ENCODE measurements at regions not wholly inside any gene's neighbourhood (a gene's known extent, or its start where the extent isn't known, plus 50 kb on each side); places are given as distances from the start of the nearest gene placed in this dataset.

- Histone ChIP-seq H3K27ac (no peak overlapping the region), H3K4me3 (no peak overlapping the region), H3K27me3 (no peaks in the 10 kb centered on the region), H3K36me3 (no peaks in the 10 kb centered on the region), H3K9me3 (no peaks in the 10 kb centered on the region), H3K4me1 (no peaks in the 10 kb centered on the region)
- no peak for TF ChIP-seq POLR2A (IDR thresholded peaks at IDR 0.05)
- TF ChIP-seq CTCF (IDR thresholded peaks at IDR 0.05) = no peak
- DNase-seq = no peak
- intact Hi-C loops (cut with DNase I; ENCODE audit: low total_unique reads) = no loop called here
Measured at GRCh38 chr3:72319194-72320094, 528.8 kb downstream of the SHQ1 start.

GRCh38 chr3:72318504-72319193 is 529.6 kb downstream of the SHQ1 start:
- Histone ChIP-seq H3K4me3 (no peak overlapping the region), H3K27ac (no peak overlapping the region), H3K27me3 (no peaks in the 10 kb centered on the region), H3K4me1 (no peaks in the 10 kb centered on the region), H3K36me3 (no peaks in the 10 kb centered on the region), H3K9me3 (no peaks in the 10 kb centered on the region)
- DNase-seq = no peak
- intact Hi-C loops (cut with DNase I; ENCODE audit: low total_unique reads) = no loop called here
- TF ChIP-seq POLR2A (IDR thresholded peaks at IDR 0.05) (no peak), CTCF (IDR thresholded peaks at IDR 0.05) (no peak)

GRCh38 chr3:72317491-72317890 is 530.8 kb downstream of the SHQ1 start:
- H3K27ac ChIP-seq = no peak overlapping the region

GRCh38 chr3:72316501-72317279 is 531.6 kb downstream of the SHQ1 start:
- TF ChIP-seq POLR2A (IDR thresholded peaks at IDR 0.05) (no peak), CTCF (IDR thresholded peaks at IDR 0.05) (no peak)
- Histone ChIP-seq H3K36me3 (no peaks in the 10 kb centered on the region), H3K27ac (no peak overlapping the region), H3K27me3 (no peaks in the 10 kb centered on the region), H3K4me1 (no peaks in the 10 kb centered on the region), H3K4me3 (no peak overlapping the region), H3K9me3 (no peaks in the 10 kb centered on the region)
- intact Hi-C loops (cut with DNase I; ENCODE audit: low total_unique reads) = no loop called here
- DNase-seq = no peak

More at GRCh38 chr3:72317491-72317890, 530.8 kb downstream of the SHQ1 start:
- Histone ChIP-seq H3K4me1 (no peaks in the 10 kb centered on the region), H3K36me3 (no peaks in the 10 kb centered on the region), H3K4me3 (no peak overlapping the region), H3K27me3 (no peaks in the 10 kb centered on the region), H3K9me3 (no peaks in the 10 kb centered on the region)
- intact Hi-C loops (cut with DNase I; ENCODE audit: low total_unique reads) = no loop called here
- no peak for DNase-seq
- no peak for TF ChIP-seq POLR2A (IDR thresholded peaks at IDR 0.05)
- no peak for TF ChIP-seq CTCF (IDR thresholded peaks at IDR 0.05)
